ENCODE measurements at regions not wholly inside any gene's neighbourhood (a gene's known extent, or its start where the extent isn't known, plus 50 kb on each side); places are given as distances from the start of the nearest gene placed in this dataset.

GRCh38 chr5:33341351-33341750 lies 99.4 kb upstream of the TARS1 start:
- Mint-ChIP-seq H3K9me3 (no peaks in the 10 kb centered on the region), H3K27me3 (ENCODE audit: insufficient read depth, low read depth, poor library complexity) (no peaks in the 10 kb centered on the region), H3K27ac (peak overlapping the region; percentile 33; the same call in 1 of the 2 replicates), H3K4me1 (peaks cover 32% of the 10 kb centered on the region), H3K4me3 (no peak overlapping the region), H3K36me3 (ENCODE audit: low read depth) (no peaks in the 10 kb centered on the region)
- H3F3A ChIP-seq (replicated peaks; ENCODE audit: low read depth) = no peaks in the 10 kb centered on the region
- no peaks in the 10 kb centered on the region for H3K79me2 ChIP-seq (replicated peaks; ENCODE audit: insufficient read depth)
- no peaks in the 10 kb centered on the region for H3K9me2 ChIP-seq (ENCODE audit: insufficient read depth)
- no peaks in the 10 kb centered on the region for H4K20me1 ChIP-seq (replicated peaks; ENCODE audit: insufficient read depth)
- TF ChIP-seq NANOG (IDR thresholded peaks at IDR 0.05; ENCODE audit: borderline replicate concordance) (no peak), REST (IDR thresholded peaks at IDR 0.05; ENCODE audit: unreplicated experiment) (no peak), ZNF114 (CRISPR knock-in tag; IDR thresholded peaks at IDR 0.05) (no peak), POLR2AphosphoS5 (IDR thresholded peaks at IDR 0.05; ENCODE audit: low read depth) (no peak), ZNF331 (CRISPR knock-in tag; IDR thresholded peaks at IDR 0.05; ENCODE audit: low read depth) (no peak), EZH2 (IDR thresholded peaks at IDR 0.05; ENCODE audit: low read depth, unreplicated experiment) (no peak), ETS1 (IDR thresholded peaks at IDR 0.05) (no peak), STAT1 (IDR thresholded peaks at IDR 0.05; ENCODE audit: unreplicated experiment) (no peak), CTCF (conservative IDR thresholded peaks at IDR 0.05; ENCODE audit: low read depth in 2 of 2) (no peak), EZH2phosphoT487 (IDR thresholded peaks at IDR 0.05; ENCODE audit: unreplicated experiment) (no peak), ZNF462 (CRISPR knock-in tag; IDR thresholded peaks at IDR 0.05) (no peak), JUNB (IDR thresholded peaks at IDR 0.05; ENCODE audit: unreplicated experiment) (no peak), CREB1 (CRISPR knock-in tag; IDR thresholded peaks at IDR 0.05; ENCODE audit: low read depth) (no peak)
- ATAC-seq (no peak), DNase-seq (ENCODE audit: low spot score) (no peak)
- H3K4me3 ChIP-seq = no peak overlapping the region
- peaks cover 15% of the 10 kb centered on the region for H3K4me1 ChIP-seq (ENCODE audit: insufficient read depth)
- H2AFZ ChIP-seq = no peak overlapping the region
- H3K4me2 ChIP-seq = no peak overlapping the region
- no peaks in the 10 kb centered on the region for H3K27me3 ChIP-seq (ENCODE audit: insufficient read depth)
- no peak overlapping the region for H3K27ac ChIP-seq (ENCODE audit: low read depth)
- no peaks in the 10 kb centered on the region for H3K36me3 ChIP-seq (ENCODE audit: insufficient read depth)

All from GM23338 (cell line).